Testis (tissue), 2 donors: ENCODE measurements at regions not wholly inside any gene's neighbourhood (a gene's known extent, or its start where the extent isn't known, plus 50 kb on each side); places are given as distances from the start of the nearest gene placed in this dataset.

Experiments
- POLR2A ChIP-seq: fragments of 450-650 bp; IDR thresholded peaks from one replicate; pipeline ENCODE4 v1.6.1; 2017; ENCODE audit warnings: antibody characterized with exemption, mild to moderate bottlenecking, moderate library complexity
- TF ChIP-seq, protein P1 (sequence below), 3 experiments: fragments of 450-650 bp in 2 of 3; fragments of 200-600 bp in 1 of 3; sonication (generic) in 1 of 3; IDR thresholded peaks; one replicate each; pipeline ENCODE4 v1.5.1; 2016 to 2019; ENCODE audit warnings: antibody characterized with exemption in 3 of 3, mild to moderate bottlenecking in 2 of 3, moderate library complexity in 1 of 3

DNA sequence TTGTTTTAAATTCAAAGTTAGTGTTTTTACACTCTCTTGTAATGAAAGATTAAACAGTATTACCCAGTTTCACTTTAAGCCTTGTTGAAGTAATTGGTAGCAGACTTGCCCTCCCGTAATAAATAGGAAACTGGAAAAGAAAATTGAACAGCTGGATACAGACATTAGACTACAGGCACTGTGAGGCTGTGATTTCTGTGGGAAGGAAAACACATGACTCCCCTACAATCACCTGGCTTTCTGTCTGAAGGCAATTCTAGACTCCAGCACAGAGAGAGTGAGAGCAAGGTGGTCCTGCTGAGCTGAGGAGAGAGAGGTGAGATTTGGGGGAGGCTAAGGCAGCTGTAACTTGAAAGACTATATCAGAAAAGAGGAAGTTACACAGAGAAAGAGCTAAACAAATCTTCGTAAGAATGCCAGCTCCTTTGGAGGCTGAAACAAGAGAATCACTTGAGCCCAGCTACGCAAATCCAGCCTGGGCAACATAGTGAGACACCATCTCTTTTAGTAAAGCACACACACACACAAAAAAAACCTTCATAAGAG is 57.8 kb upstream of the CDYL2 start:
- TF ChIP-seq, protein P1, sequence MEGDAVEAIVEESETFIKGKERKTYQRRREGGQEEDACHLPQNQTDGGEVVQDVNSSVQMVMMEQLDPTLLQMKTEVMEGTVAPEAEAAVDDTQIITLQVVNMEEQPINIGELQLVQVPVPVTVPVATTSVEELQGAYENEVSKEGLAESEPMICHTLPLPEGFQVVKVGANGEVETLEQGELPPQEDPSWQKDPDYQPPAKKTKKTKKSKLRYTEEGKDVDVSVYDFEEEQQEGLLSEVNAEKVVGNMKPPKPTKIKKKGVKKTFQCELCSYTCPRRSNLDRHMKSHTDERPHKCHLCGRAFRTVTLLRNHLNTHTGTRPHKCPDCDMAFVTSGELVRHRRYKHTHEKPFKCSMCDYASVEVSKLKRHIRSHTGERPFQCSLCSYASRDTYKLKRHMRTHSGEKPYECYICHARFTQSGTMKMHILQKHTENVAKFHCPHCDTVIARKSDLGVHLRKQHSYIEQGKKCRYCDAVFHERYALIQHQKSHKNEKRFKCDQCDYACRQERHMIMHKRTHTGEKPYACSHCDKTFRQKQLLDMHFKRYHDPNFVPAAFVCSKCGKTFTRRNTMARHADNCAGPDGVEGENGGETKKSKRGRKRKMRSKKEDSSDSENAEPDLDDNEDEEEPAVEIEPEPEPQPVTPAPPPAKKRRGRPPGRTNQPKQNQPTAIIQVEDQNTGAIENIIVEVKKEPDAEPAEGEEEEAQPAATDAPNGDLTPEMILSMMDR (IDR thresholded peaks at IDR 0.05): no peak
- no peak for TF ChIP-seq POLR2A
